ENCODE measurements at regions not wholly inside any gene's neighbourhood (a gene's known extent, or its start where the extent isn't known, plus 50 kb on each side); places are given as distances from the start of the nearest gene placed in this dataset.

DNA sequence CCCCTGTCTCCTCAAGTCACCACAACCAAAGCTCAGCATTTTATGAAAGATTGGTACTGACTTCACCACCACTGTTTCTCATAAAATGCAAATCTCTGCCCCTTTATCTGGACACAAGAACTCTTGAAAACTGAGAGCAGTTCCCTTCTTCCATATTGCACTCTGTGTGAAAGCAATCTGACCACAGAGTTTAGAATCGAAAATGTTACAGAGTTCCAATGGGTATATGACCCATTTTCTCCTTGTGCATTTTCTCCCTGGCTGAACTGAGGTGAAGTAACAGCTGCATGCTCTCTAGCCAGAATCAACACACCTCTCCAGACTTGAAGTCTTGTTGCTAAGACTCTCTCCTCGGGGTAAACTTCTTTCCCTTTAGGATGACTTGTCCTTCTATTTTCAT, 111.0 kb upstream of the PLCXD3 start:
- no peak for DNase-seq (ENCODE audit: low read depth)
- TF ChIP-seq, protein P1, sequence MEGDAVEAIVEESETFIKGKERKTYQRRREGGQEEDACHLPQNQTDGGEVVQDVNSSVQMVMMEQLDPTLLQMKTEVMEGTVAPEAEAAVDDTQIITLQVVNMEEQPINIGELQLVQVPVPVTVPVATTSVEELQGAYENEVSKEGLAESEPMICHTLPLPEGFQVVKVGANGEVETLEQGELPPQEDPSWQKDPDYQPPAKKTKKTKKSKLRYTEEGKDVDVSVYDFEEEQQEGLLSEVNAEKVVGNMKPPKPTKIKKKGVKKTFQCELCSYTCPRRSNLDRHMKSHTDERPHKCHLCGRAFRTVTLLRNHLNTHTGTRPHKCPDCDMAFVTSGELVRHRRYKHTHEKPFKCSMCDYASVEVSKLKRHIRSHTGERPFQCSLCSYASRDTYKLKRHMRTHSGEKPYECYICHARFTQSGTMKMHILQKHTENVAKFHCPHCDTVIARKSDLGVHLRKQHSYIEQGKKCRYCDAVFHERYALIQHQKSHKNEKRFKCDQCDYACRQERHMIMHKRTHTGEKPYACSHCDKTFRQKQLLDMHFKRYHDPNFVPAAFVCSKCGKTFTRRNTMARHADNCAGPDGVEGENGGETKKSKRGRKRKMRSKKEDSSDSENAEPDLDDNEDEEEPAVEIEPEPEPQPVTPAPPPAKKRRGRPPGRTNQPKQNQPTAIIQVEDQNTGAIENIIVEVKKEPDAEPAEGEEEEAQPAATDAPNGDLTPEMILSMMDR (IDR thresholded peaks at IDR 0.05; ENCODE audit: control insufficient read depth, insufficient read depth, low read depth, low read length, missing control alignments), result no peak
- no peak overlapping the region for H3K4me3 ChIP-seq (ENCODE audit: control insufficient read depth, low read depth, low read length)

DNA sequence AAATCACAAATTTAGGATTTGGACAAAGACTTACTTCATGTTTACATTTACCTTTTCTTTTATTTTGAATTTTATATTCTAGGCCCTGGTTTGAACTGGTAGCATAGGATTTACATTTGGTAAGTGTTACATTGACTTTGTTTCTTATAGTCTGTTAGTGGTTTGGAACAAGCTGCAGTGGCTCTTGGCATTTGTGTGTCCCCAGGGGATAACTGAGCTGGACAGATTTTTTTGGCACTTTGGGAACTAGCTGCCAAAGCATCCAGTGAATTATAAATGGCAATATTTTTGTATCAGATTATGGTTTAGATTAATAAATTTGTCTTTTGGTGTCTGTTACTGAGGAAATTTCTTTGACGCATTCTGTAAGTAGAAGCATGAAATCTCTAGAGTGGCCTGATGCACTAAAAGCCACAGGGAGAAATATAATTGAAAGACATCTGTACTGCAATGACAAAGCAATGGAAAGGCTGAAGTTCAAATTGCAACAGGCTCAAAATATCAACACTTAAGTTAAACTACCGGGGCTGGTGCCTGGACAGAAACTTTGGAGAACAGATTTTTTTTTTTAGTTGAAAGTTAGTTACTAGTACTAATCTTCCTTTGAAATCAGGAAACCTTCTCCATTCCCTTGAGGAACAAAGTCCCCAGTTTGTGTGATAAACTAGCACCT, 107.6 kb upstream of the PLCXD3 start:
- no peak overlapping the region for H3K4me3 ChIP-seq (ENCODE audit: control insufficient read depth, low read depth, low read length)
- TF ChIP-seq, protein P1 (IDR thresholded peaks at IDR 0.05; ENCODE audit: control insufficient read depth, insufficient read depth, low read depth, low read length, missing control alignments), result no peak
- no peak for DNase-seq (ENCODE audit: low read depth)

DNA sequence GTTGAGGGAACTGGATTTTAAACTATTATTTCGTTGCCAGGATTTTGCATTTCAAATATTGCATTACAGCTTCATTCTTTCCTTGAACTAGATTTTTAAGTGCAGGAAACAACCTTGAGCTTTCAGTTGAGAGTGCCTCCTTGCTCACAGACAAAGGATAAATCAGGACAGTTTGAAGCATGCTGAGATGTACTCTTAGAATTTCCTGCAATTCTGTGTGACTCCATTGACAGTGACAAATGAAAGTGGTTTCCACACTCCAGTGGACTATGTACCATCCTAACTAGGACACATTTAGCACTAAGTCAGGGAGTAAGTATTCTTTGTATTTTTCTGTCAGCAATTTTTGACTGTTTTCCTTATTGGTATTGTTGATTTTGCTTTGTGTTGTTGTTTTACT, 100.0 kb upstream of the PLCXD3 start:
- TF ChIP-seq, protein P1 (IDR thresholded peaks at IDR 0.05; ENCODE audit: control insufficient read depth, insufficient read depth, low read depth, low read length, missing control alignments), result no peak
- H3K4me3 ChIP-seq (ENCODE audit: control insufficient read depth, low read depth, low read length), result no peak overlapping the region
- no peak for DNase-seq (ENCODE audit: low read depth)

DNA sequence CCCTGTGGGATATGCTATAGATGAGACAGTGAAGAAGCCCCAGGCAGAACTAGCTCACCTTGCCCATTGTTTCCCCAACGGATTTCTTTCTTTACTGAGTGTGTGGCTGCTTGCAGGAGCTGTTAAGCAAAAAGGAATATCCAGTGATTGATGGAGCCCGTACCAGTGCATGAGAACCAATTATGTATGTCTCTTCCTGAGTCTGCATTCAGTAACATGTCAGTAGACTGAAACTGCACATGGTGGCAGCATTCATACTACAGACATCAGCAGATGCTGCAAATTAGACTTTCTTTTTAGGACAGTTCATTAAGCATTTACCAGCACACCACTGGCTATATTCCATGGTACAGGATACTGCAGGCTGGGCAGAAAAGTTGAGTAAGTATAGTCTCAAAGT, 90.3 kb upstream of the PLCXD3 start:
- DNase-seq (ENCODE audit: low read depth), result no peak
- H3K4me3 ChIP-seq (ENCODE audit: control insufficient read depth, low read depth, low read length), result no peak overlapping the region
- TF ChIP-seq, protein P1 (IDR thresholded peaks at IDR 0.05; ENCODE audit: control insufficient read depth, insufficient read depth, low read depth, low read length, missing control alignments), result no peak

DNA sequence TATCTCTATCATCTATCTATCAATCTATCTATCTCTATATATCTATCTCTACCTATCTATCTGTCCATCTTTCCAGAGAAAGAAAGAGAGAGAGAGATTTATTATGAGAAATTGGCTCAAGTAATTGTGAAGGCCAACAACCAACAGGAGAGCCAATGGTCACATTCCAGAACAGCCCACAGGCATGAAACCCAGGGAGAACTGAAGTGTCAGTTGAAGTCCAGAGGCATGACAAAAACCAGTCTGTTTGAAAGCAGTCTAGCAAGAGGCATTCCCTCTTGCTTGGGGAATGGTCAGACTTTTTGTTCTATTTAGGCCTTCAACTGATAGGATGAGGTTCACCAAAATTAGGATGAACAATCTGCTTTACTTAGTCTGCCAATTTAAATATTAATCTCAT, 87.6 kb upstream of the PLCXD3 start:
- TF ChIP-seq, protein P1 (IDR thresholded peaks at IDR 0.05; ENCODE audit: control insufficient read depth, insufficient read depth, low read depth, low read length, missing control alignments), result no peak
- no peak for DNase-seq (ENCODE audit: low read depth)
- no peak overlapping the region for H3K4me3 ChIP-seq (ENCODE audit: control insufficient read depth, low read depth, low read length)

DNA sequence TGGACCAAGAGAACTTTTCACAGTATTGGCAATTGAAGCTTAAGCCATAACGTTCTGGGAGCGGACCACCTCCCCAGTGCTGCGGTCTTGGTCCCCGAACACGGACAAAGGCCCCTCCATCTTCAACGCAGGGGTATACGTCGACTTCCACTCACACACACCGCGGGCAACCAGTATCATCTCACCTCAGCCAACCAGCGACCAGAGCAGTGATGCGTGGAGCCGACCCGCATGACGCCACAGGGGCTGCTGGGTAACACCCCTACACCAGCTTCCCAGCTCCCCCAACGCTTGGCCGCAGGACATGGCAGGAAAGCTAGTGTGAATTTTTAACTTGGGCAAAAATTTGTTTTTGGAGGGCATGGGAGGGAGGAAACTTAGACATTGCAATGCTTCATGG, 77.3 kb upstream of the PLCXD3 start:
- no peak overlapping the region for H3K4me3 ChIP-seq (ENCODE audit: control insufficient read depth, low read depth, low read length)
- DNase-seq (ENCODE audit: low read depth), result no peak
- TF ChIP-seq, protein P1 (IDR thresholded peaks at IDR 0.05; ENCODE audit: control insufficient read depth, insufficient read depth, low read depth, low read length, missing control alignments), result no peak
